Left renal pelvis (tissue), 4 donors: ENCODE measurements at regions not wholly inside any gene's neighbourhood (a gene's known extent, or its start where the extent isn't known, plus 50 kb on each side); places are given as distances from the start of the nearest gene placed in this dataset.
A peak's percentile ranks its signal among the peaks of the same experiment; 100 is the strongest.
"Not testable (repeated sequence)": the region's sequence is repeated elsewhere in the genome, so short reads cannot be mapped to it uniquely, and the experiment has no call there.

Source experiments
- DNase-seq, 4 donors: peaks; one replicate each; pipeline ENCODE4 v3.0.0-alpha.2; 2013; ENCODE audit warnings: low read depth in 4 of 4, low spot score in 3 of 4

GRCh38 chr22:22795639-22796038 lies 92.0 kb upstream of the IGLL5 start:
- DNase-seq = not testable (repeated sequence)

DNA sequence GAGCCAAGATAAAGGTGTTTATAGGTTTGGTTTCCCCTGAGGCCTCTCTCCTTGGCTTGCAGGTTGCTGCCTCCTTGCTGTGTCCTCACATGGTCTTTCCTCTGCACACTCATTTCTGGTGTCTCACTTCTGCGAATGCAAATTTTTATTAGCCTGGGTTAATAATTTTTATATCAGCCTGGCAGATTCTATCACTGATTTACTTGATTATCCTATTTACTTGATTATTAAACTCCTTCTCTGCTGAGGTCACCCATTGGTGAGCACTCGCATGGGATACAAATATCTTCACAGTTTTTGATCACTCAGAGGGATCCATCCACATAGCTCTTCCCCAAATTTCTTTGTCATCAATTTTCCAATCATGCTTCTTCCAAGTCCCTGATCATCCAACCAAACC lies 90.9 kb upstream of the IGLL5 start:
- no peak for DNase-seq

GRCh38 chr22:22798232-22798616 lies 89.4 kb upstream of the IGLL5 start:
- no peak for DNase-seq

- DNase-seq = no peak
These were observed 88.9 kb upstream of the IGLL5 start for GRCh38 chr22:22798716-22799115.

- DNase-seq = no peak
These were observed 88.1 kb upstream of the IGLL5 start for GRCh38 chr22:22799561-22799960.

- no peak for DNase-seq
These were observed 86.9 kb upstream of the IGLL5 start for GRCh38 chr22:22800716-22801115.

GRCh38 chr22:22802339-22802970 lies 85.2 kb upstream of the IGLL5 start:
- no peak for DNase-seq

- DNase-seq = no peak
These were observed 84.2 kb upstream of the IGLL5 start for GRCh38 chr22:22803285-22803853.

- DNase-seq = peak in 2 of 4 donors; percentile 12 to 18
These were observed 77.6 kb upstream of the IGLL5 start for GRCh38 chr22:22810018-22810427.

- no peak for DNase-seq
These were observed 77.1 kb upstream of the IGLL5 start for GRCh38 chr22:22810471-22810870.

- DNase-seq = no peak
These were observed 76.3 kb upstream of the IGLL5 start for GRCh38 chr22:22811016-22812009.

DNA sequence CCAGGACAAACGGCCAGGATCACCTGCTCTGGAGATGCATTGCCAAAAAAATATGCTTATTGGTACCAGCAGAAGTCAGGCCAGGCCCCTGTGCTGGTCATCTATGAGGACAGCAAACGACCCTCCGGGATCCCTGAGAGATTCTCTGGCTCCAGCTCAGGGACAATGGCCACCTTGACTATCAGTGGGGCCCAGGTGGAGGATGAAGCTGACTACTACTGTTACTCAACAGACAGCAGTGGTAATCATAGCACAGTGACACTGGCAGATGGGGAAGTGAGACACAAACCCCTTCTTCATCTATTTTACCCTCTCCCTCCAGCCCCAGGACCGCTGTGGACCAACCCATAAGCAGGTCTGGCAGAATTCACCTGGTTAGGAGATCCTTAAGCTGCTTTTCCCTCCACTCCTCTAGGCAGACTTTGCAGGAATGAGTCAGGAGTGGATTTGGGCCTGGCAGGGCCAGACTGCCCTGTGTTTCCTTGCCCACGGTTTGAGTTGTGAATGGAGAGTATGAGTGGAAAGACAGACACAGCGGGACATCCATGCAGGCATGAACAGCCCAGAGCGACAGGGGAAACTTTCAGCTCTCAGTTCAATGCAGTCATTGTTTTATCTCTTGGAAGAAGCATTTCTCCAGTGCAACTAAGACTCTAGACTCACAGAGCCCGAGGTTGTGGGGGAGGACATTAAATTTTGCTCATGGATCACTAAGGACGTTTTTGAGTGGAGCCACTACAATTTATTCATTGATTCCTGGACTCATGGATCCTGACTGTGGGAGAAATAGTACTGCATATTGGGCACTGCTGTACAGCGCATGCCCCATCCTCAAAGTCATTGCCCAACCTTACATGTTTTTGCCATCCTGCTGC lies 75.3 kb upstream of the IGLL5 start:
- no peak for DNase-seq

GRCh38 chr22:22813126-22814075 lies 74.2 kb upstream of the IGLL5 start:
- no peak for DNase-seq

GRCh38 chr22:22814666-22815396 lies 72.8 kb upstream of the IGLL5 start:
- no peak for DNase-seq

- no peak for DNase-seq
These were observed 72.0 kb upstream of the IGLL5 start for GRCh38 chr22:22815397-22816170.

DNA sequence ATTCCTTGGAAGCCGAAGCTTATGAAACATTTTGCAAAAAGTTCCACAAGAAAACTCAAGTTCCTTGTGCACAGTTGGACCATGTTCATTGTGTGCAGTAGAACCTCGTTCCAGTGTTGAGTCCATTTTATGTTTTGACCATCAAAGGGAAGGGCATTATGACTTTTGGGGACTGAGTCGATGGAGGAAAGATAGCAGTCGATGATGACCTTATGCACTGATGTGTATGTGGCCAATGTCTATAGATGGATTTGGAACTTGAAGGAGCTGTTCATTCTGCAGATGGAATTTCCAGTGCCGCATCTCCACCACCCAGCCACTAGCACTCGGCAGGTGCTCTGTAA lies 71.5 kb upstream of the IGLL5 start:
- no peak for DNase-seq

DNA sequence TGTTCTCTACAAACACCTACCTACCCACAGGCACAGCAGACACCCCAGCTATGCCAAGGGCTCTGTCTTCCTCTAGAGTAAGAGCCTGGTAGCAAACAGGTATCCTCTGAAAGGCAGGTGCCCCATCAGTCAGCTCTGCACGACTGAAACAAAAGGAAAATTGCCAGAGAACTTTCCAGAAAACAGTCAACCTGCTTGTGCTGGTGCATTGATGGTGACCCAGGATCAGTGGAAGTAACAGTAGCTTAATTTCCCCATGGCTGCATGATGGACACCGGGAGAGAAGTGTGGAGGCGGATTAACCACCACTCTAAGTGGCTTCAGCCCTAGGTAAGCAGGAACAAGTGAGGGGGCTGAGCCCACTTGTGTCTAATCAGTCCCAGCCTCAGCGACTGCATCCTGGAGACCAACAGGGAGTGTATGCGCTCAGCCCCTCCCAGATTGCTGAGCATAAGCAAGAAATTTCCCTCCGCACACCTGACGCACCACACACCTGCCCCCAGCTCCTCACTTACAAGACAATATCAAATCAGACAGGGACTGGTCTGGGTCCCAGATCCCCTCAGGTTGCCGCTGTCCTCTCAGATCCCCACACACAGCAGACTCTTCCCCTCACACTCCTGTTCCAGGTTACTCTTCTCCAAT lies 70.7 kb upstream of the IGLL5 start:
- no peak for DNase-seq
